Fibroblast of pulmonary artery (primary cell): ENCODE measurements at regions not wholly inside any gene's neighbourhood (a gene's known extent, or its start where the extent isn't known, plus 50 kb on each side); places are given as distances from the start of the nearest gene placed in this dataset.
A peak's percentile ranks its signal among the peaks of the same experiment; 100 is the strongest.

Experiments used
- DNase-seq: peaks from one replicate; pipeline ENCODE4 v3.0.0-alpha.2; 2010; ENCODE audit warnings: low read depth
- H3K4me3 ChIP-seq: replicated peaks from 2 replicates; pipeline ENCODE4 v1.5.1; 2011; ENCODE audit warnings: low read depth, mild to moderate bottlenecking, control low read depth, low read length, moderate library complexity
- CTCF ChIP-seq: IDR thresholded peaks from 2 replicates; pipeline ENCODE4 v1.5.1; 2011; ENCODE audit warnings: mild to moderate bottlenecking, control low read depth, low read length, inconsistent platforms; ENCODE audit errors: missing control alignments

GRCh38 chr3:89656388-89656787, 549.0 kb downstream of the EPHA3 start:
- H3K4me3 ChIP-seq, result no peak overlapping the region
- DNase-seq, result no peak
- no peak for TF ChIP-seq CTCF

- TF ChIP-seq CTCF, result no peak
- H3K4me3 ChIP-seq, result no peak overlapping the region
- no peak for DNase-seq
Observed at GRCh38 chr3:89679686-89680085, 572.3 kb downstream of the EPHA3 start.

GRCh38 chr3:89682556-89682955, 575.1 kb downstream of the EPHA3 start:
- TF ChIP-seq CTCF, result no peak
- DNase-seq, result no peak
- H3K4me3 ChIP-seq, result no peak overlapping the region

- no peak for TF ChIP-seq CTCF
- DNase-seq, result no peak
- no peak overlapping the region for H3K4me3 ChIP-seq
Observed at GRCh38 chr3:89685731-89686130, 578.3 kb downstream of the EPHA3 start.

- no peak overlapping the region for H3K4me3 ChIP-seq
- no peak for TF ChIP-seq CTCF
- peak; percentile 6 for DNase-seq
Observed at GRCh38 chr3:89690646-89691045, 583.2 kb downstream of the EPHA3 start.

- H3K4me3 ChIP-seq, result no peak overlapping the region
- TF ChIP-seq CTCF, result no peak
- no peak for DNase-seq
Observed at GRCh38 chr3:89692601-89693000, 585.2 kb downstream of the EPHA3 start.

GRCh38 chr3:89697321-89697916, 590.0 kb downstream of the EPHA3 start:
- no peak for DNase-seq
- TF ChIP-seq CTCF, result no peak
- no peak overlapping the region for H3K4me3 ChIP-seq
